ENCODE measurements at regions not wholly inside any gene's neighbourhood (a gene's known extent, or its start where the extent isn't known, plus 50 kb on each side); places are given as distances from the start of the nearest gene placed in this dataset.

- TF ChIP-seq ZNF263 (CRISPR knock-in tag; IDR thresholded peaks at IDR 0.05; ENCODE audit: low read depth) (no peak), ZMAT4 (CRISPR knock-in tag; IDR thresholded peaks at IDR 0.05) (no peak)
Observed at GRCh38 chr12:22951206-22951605, 326.2 kb downstream of the ETNK1 start (continued).

GRCh38 chr12:22956690-22957089 lies 331.7 kb downstream of the ETNK1 start:
- peaks cover 19% of the 10 kb centered on the region for H3K4me1 Mint-ChIP-seq
- no peaks in the 10 kb centered on the region for H3K27me3 Mint-ChIP-seq (ENCODE audit: low read depth)
- H3K36me3 Mint-ChIP-seq = no peaks in the 10 kb centered on the region
- peaks cover 5% of the 10 kb centered on the region; the same call in 1 of the 2 replicates for H3K9me3 Mint-ChIP-seq
- no peak for ATAC-seq
- TF ChIP-seq CREB1 (CRISPR knock-in tag; IDR thresholded peaks at IDR 0.05) (no peak), USF2 (CRISPR knock-in tag; IDR thresholded peaks at IDR 0.05) (no peak), AFF4 (CRISPR knock-in tag; IDR thresholded peaks at IDR 0.05; ENCODE audit: borderline replicate concordance) (no peak), ZSCAN18 (CRISPR knock-in tag; IDR thresholded peaks at IDR 0.05) (no peak), ZNF416 (CRISPR knock-in tag; IDR thresholded peaks at IDR 0.05) (no peak), MXD4 (CRISPR knock-in tag; IDR thresholded peaks at IDR 0.05; ENCODE audit: borderline replicate concordance) (no peak), CREM (CRISPR knock-in tag; IDR thresholded peaks at IDR 0.05) (no peak), SMAD3 (CRISPR knock-in tag; IDR thresholded peaks at IDR 0.05; ENCODE audit: borderline replicate concordance) (no peak), TCF7 (CRISPR knock-in tag; IDR thresholded peaks at IDR 0.05; ENCODE audit: low read depth) (no peak)
- H3K27ac Mint-ChIP-seq = no peak overlapping the region
- ChIA-PET CTCF (no interaction called here), POLR2A (no interaction called here)
- DNase-seq (ENCODE audit: low spot score) = no peak
- no peak overlapping the region for H3K4me3 Mint-ChIP-seq

GRCh38 chr12:22967171-22967570 lies 342.2 kb downstream of the ETNK1 start:
- DNase-seq (ENCODE audit: low spot score) = no peak
- CTCF ChIA-PET = no interaction called here
- no peaks in the 10 kb centered on the region for H3K27me3 Mint-ChIP-seq (ENCODE audit: low read depth)
- H3K4me1 Mint-ChIP-seq = peaks cover 43% of the 10 kb centered on the region
- no peak overlapping the region for H3K4me3 Mint-ChIP-seq
- TF ChIP-seq TEAD1 (CRISPR knock-in tag; IDR thresholded peaks at IDR 0.05) = no peak
- TF ChIP-seq GTF2I (CRISPR knock-in tag; conservative IDR thresholded peaks at IDR 0.05) = no peak
- no peak for TF ChIP-seq E2F5 (CRISPR knock-in tag; IDR thresholded peaks at IDR 0.05)
- TF ChIP-seq RORB (CRISPR knock-in tag; IDR thresholded peaks at IDR 0.05) = no peak
- no peak for TF ChIP-seq AFF4 (CRISPR knock-in tag; IDR thresholded peaks at IDR 0.05; ENCODE audit: borderline replicate concordance)
- no peak for ATAC-seq
- no peaks in the 10 kb centered on the region for H3K36me3 Mint-ChIP-seq
- H3K27ac Mint-ChIP-seq = no peak overlapping the region
- POLR2A ChIA-PET = no interaction called here
- no peaks in the 10 kb centered on the region for H3K9me3 Mint-ChIP-seq
